WI38 (cell line): ENCODE measurements at regions not wholly inside any gene's neighbourhood (a gene's known extent, or its start where the extent isn't known, plus 50 kb on each side); places are given as distances from the start of the nearest gene placed in this dataset.

Experiments
- H3K4me3 ChIP-seq: 2 replicates; pipeline ENCODE4 v1.5.1; 2011; ENCODE audit warnings: low read depth, mild to moderate bottlenecking, control low read depth, low read length
- CTCF ChIP-seq: IDR thresholded peaks from 2 replicates; pipeline ENCODE4 v1.5.1; 2012; ENCODE audit warnings: low read depth, mild to moderate bottlenecking, control low read depth, low read length

- no peak overlapping the region for H3K4me3 ChIP-seq
- no peak for TF ChIP-seq CTCF
These were observed 336.9 kb downstream of the CBLN2 start for GRCh38 chr18:72207280-72207679.

GRCh38 chr18:72206814-72207213, 337.3 kb downstream of the CBLN2 start:
- TF ChIP-seq CTCF: no peak
- no peak overlapping the region for H3K4me3 ChIP-seq

GRCh38 chr18:72201032-72201431, 343.1 kb downstream of the CBLN2 start:
- no peak for TF ChIP-seq CTCF
- no peak overlapping the region for H3K4me3 ChIP-seq

GRCh38 chr18:72197591-72197990, 346.6 kb downstream of the CBLN2 start:
- H3K4me3 ChIP-seq: no peak overlapping the region
- TF ChIP-seq CTCF: no peak

GRCh38 chr18:72194072-72194471, 350.1 kb downstream of the CBLN2 start:
- TF ChIP-seq CTCF: no peak
- no peak overlapping the region for H3K4me3 ChIP-seq

GRCh38 chr18:72187956-72188355, 356.2 kb downstream of the CBLN2 start:
- H3K4me3 ChIP-seq: no peak overlapping the region
- no peak for TF ChIP-seq CTCF

GRCh38 chr18:72181241-72181764, 362.8 kb downstream of the CBLN2 start:
- H3K4me3 ChIP-seq: no peak overlapping the region

More at GRCh38 chr18:72181241-72181764, 362.8 kb downstream of the CBLN2 start:
- no peak for TF ChIP-seq CTCF
